HG02610 (cell line): ENCODE measurements at regions not wholly inside any gene's neighbourhood (a gene's known extent, or its start where the extent isn't known, plus 50 kb on each side); places are given as distances from the start of the nearest gene placed in this dataset.
"Not testable (repeated sequence)": the region's sequence is repeated elsewhere in the genome, so short reads cannot be mapped to it uniquely, and the experiment has no call there.

Experiments
- ATAC-seq: cut with Tn5 transposase; IDR thresholded peaks from one replicate; pipeline ENCODE4 v1.9.1; 2021; ENCODE audit warnings: mild to moderate bottlenecking, moderate library complexity; ENCODE audit not compliant: unreplicated experiment

GRCh38 chr10:29363930-29364329 lies 75.1 kb downstream of the LYZL1 start:
- not testable (repeated sequence) for ATAC-seq

- ATAC-seq = not testable (repeated sequence)
Measured at GRCh38 chr10:29366206-29366605, 77.3 kb downstream of the LYZL1 start.

- no peak for ATAC-seq
Measured at GRCh38 chr10:29369419-29369818, 80.5 kb downstream of the LYZL1 start.

DNA sequence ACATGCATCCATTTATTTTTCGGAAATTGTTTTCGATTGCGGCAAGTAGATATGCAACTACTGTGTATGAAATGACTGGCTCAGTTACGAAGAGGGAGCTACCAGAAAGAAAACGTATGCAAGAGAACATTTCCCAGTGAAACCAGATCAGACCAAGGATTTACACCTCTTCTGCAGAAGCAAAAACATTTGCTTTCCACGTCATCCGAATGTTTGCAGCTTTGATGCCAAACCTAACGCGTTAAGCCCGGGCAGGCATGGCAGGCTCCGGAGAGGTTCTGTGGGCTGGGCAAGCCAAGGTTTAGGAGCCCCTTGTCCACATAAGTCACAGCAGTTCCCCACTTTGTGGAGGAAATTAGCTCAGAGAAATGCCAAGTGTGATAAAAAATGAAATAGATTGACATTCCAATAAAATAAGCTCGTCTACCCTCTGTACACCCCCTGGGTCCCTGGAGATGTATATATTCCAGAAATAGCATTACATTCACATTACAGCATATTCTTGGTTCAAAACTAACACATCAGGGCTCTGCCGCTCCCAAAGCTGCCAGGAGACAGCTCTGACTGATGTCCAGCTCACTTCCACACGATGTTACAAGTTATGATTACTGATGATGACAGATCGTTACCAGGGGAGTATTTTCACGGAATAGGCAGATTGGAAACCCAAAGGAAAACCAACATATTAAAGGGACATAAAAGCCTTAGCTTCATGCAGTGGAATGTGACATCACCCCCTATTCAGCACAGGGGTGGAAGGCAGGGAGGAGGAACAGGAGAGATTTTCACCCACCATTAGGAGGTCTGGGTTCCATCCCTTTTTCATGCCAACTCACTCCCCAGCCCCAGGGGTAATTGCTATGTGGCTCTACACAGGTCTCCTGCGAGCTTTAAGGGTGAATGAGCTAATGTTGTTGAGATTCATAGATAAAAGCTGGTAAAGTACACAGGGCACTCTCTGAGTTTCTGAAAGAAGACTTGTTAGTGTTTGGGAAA lies 81.5 kb downstream of the LYZL1 start:
- ATAC-seq = no peak

GRCh38 chr10:29372920-29373319 lies 84.0 kb downstream of the LYZL1 start:
- no peak for ATAC-seq

DNA sequence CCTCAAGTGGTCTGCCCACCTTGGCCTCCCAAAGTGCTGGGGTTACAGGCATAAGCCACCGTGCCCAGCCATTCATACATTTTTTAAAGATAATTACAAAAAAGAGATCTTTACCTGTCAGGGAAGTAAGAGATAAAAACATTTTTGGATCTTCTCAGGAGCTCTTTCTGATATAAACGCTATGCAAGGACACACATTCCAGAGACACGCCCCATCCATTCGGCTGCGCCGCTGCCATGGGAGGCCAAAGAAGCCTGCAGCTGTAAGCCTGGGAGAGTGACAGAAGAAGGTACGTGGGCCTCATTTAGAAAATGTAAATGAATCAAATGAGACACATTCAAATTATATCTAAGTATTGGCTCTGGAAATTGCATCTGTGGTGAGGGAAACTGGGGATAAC lies 85.3 kb downstream of the LYZL1 start:
- ATAC-seq = no peak

- ATAC-seq = no peak
Measured at GRCh38 chr10:29375888-29376287, 87.0 kb downstream of the LYZL1 start.

DNA sequence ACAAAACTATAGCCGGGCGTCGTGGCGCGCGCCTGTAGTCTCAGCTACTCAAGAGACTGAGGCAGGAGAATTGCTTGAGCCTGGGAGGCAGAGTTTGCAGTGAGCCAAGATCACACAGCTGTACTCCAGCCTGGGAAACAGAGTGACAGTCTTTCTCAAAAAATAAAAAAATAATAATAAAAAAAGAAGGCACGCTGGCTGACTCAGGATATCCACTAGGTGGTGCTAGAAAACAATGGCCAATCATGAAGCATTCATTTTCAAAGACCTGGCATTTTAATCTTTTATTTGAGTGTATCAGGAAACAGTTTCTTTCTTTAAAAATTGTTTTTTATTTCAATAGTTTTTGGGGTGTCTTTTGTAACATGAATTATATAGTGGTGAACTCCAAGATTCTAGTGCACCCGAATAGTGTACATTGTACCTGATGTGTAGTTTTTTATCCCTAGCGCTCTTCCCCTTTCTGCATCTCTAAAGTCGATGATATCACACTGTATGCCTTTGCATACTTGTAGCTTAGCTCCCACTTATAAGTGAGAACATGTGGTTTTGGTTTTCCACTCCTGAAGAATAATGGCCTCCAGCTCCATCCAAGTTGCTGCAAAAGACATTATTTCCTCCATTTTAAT lies 88.6 kb downstream of the LYZL1 start:
- no peak for ATAC-seq

GRCh38 chr10:29378106-29378505 lies 89.2 kb downstream of the LYZL1 start:
- ATAC-seq = no peak

- ATAC-seq = peak; percentile 79
Measured at GRCh38 chr10:29379208-29379607, 90.3 kb downstream of the LYZL1 start.

GRCh38 chr10:29379777-29380598 lies 91.1 kb downstream of the LYZL1 start:
- not testable (repeated sequence) for ATAC-seq

DNA sequence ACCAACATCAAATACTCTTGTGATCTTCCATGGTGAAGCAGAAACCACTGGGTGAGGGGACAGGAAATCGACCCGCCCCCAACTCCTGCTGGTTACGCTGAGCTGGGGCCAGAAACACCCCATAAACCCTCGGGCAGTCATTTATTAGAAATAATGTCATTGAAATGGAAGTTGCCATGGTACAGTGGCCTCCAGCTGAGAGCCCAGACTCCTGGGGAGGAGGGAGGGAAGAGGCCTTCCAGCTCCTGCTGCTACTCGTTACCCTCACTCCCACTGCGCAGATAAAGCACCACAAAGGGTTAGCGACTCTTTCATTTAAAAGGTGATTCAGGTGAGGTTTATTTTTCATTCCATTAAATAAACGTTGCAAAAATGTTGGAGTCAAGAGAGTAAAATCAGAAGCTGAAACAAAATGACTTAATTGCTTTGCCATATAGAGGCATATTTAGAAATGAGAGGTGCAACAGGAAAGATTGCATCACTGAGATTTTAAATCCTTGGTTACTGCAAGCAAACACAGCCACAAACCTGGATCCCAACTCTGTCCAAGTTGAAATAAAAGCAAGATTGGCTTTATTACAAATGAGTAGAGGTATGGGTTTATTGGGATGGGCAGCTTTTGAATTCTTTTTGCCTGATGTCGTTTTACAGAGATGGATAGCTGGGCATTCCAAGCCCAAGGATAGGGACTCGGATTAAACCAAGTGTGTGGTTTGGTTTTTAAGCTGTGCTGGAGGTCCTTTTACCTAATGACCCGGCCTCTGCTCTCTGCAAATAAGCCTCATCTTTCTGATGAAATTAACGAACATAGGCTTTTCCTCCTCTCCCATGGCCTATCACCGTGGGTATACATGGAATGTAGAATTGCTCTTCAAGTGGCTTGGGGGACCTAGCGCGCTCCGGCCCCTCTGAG lies 92.0 kb downstream of the LYZL1 start:
- ATAC-seq = not testable (repeated sequence)

DNA sequence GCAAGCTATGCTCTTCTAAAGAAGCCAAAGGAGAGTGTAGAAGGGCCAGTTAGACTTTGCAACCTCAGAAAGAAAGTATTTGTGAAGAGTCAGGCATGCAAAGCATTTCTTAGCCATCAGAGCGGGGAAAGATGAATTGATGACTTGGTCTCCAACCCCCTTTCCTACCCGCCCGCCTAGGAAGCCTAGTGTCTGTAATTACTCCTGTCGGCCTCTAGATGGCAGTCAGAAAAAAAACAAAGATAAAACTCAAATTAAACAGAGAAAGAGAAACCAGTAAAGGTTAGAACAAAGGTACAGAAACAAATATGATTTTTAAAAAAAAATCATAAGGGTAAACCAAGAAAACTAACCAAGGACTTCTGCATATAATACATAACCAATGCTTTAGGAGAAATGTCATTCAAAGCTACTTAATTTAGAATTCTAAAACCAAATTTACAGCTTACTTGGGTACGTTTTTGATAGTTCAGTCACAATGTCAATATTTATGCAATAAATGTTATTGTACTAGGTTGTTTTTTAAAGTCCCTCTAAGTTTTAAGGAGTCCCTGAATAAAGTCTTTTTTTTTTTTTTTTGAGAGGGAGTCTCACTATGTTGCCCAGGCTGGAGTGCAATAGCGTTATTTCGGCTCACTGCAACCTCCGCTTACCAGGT lies 97.6 kb downstream of the LYZL1 start:
- ATAC-seq = no peak

DNA sequence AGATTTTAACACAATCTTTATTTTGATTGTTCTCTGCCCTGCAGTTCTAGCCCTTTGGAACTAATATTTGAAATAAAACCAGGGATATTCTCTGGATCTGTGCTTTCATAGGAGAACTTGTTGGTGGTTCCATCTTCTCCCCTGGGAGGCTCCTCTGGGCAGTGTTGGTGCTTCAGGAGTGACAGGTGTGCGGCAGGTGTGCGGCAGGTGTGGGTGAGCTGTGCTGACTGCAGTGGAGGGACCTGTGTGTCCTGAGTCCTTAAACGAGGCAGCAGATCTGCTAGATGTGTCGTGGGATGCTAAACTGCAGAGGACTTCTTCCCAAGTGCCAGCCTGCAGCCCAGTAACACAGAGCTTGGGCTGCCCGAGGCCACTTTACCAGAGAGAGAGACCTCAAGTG lies 98.4 kb downstream of the LYZL1 start:
- ATAC-seq = no peak

DNA sequence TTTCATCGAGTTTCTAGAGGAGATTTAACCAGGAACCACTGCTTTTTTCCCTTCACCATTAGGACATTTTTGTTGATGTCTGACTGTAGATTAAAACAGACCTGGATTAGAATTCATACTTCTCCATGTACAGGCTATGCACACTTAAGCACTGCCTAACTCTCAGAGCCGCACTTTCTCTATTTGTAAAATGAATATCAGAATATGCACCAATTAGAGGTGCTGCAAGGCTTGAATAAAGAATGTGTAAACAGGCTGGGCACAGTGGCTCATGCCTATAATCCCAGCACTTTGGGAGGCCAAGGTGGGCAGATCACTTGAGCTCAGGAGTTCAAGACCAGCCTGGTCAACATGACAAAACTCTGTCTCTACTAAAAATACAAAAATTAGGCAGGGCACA lies 99.2 kb downstream of the LYZL1 start:
- not testable (repeated sequence) for ATAC-seq

DNA sequence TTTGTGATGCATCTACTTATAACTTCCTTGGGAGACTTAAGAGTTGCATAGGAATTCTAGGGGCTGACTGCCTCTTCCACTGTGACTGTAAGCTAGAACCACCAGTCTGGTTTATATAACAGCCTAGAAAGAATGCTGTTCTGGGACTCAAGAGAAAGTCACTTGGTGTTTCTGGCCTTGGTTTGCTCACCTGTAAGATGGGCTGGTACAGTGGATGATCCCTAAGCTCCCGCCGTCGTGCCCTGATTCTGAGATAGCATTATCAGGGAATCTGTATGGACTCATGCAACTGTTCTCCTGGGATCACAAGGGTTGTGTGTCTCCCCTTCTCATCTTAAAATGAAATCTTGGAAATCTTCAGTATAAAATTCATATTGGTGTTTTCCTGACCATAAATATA lies 100.6 kb downstream of the LYZL1 start:
- ATAC-seq = no peak

- ATAC-seq = no peak
Measured at GRCh38 chr10:29389935-29390334, 101.1 kb downstream of the LYZL1 start.

GRCh38 chr10:29392376-29393021 lies 103.6 kb downstream of the LYZL1 start:
- ATAC-seq = peak; percentile 61

DNA sequence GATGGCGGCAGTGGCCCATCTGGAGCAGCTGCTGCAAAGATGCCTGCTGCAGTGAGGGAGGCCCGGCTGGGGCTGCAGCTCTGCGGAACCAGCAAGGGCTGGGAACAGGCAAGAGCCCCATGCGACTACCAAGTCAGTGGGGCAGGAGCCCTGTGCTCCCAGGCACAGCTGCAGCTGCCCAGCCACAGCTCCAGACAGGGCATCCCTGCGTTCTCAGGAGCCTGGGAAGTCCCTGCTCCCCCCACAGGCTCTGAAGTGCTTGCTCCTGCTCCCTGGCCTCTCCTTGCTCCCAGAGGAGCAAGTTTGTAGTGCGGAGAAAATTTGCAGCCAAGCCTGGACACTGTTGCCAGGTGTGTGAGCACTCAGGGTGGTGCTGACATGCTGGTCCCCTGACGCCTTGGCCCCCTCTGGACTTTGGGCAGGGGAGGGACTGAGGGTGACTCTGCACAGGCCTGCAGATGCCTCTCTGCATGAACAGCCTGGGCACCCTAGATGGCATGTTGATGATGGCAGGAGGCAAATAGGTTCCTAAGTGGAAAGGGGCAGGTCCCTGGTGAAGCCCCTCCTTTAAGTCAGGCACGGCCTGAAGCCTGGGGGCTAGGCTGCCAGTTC lies 105.6 kb downstream of the LYZL1 start:
- no peak for ATAC-seq
